ENCODE measurements at regions not wholly inside any gene's neighbourhood (a gene's known extent, or its start where the extent isn't known, plus 50 kb on each side); places are given as distances from the start of the nearest gene placed in this dataset.
"Not testable (repeated sequence)": the region's sequence is repeated elsewhere in the genome, so short reads cannot be mapped to it uniquely, and the experiment has no call there.

DNA sequence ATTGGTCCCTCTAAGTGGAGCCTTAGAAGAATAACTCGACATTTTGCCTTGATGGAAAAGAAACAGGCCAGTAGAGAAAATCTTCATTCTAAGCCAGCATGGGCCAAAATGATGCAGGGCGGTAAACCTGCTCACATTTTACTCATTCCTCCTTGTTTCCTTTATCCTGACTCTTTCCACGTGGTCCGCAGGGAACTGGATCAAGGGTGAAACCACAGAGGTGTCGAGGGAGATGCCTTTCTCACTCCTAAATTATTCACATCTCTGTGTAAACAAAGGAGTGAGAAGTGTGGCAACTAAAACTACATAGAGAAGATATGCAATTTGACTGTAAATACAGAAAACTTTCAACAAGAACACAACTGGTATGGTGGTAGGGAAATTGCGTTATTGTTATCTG is 81.2 kb upstream of the DPY19L1 start:
- not testable (repeated sequence) for H3K4me1 ChIP-seq (ENCODE audit: control insufficient read depth, extremely low read depth, insufficient read depth, low read length); H3K9me3 ChIP-seq (ENCODE audit: control insufficient read depth, insufficient read depth, low read depth, low read length); H3K36me3 ChIP-seq (ENCODE audit: control insufficient read depth, insufficient read depth, low read length); H3K4me3 ChIP-seq (replicated peaks in 1 of 4; ENCODE audit: control extremely low read depth in 1 of 4, insufficient read depth in 1 of 4, low read depth in 3 of 4, low read length in 4 of 4); DNase-seq (ENCODE audit: low read depth in 2 of 2); H3K79me2 ChIP-seq (ENCODE audit: control insufficient read depth, insufficient read depth, low read length); H4K20me1 ChIP-seq (ENCODE audit: control insufficient read depth, extremely low read depth, insufficient read depth, low read length); H3K4me2 ChIP-seq (ENCODE audit: extremely low read depth, insufficient read depth, low read length); H3K27ac ChIP-seq (ENCODE audit: insufficient read depth, low read length); H3K27me3 ChIP-seq (ENCODE audit: control insufficient read depth, insufficient read depth, low read length); H2AFZ ChIP-seq (ENCODE audit: low read length); H3K9ac ChIP-seq (ENCODE audit: insufficient read depth, low read length)

DNA sequence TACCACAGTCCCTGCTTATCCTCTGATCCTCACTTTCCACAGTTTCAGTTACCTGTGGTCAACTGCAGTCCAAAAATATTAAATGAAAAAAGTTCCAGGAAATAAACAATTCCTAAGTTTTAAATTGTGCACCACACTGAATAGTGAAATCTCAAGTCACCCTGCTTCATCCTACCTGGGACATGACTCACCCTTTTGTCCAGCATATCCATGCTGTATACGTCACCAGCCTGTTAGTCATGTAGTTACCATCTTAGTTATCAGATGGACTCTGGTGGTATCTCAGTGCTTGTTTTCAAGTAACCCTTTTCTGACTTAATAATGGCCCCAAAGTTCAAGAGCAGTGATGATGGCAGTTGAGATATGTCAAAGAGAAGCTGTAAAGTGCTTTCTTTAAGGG is 69.4 kb upstream of the DPY19L1 start:
- H2AFZ ChIP-seq (ENCODE audit: low read length); H3K36me3 ChIP-seq (ENCODE audit: control insufficient read depth, insufficient read depth, low read length); H3K79me2 ChIP-seq (ENCODE audit: control insufficient read depth, insufficient read depth, low read length); H3K27me3 ChIP-seq (ENCODE audit: control insufficient read depth, insufficient read depth, low read length); H3K4me2 ChIP-seq (ENCODE audit: extremely low read depth, insufficient read depth, low read length); H4K20me1 ChIP-seq (ENCODE audit: control insufficient read depth, extremely low read depth, insufficient read depth, low read length); H3K9ac ChIP-seq (ENCODE audit: insufficient read depth, low read length); H3K4me1 ChIP-seq (ENCODE audit: control insufficient read depth, extremely low read depth, insufficient read depth, low read length); H3K9me3 ChIP-seq (ENCODE audit: control insufficient read depth, insufficient read depth, low read depth, low read length); H3K4me3 ChIP-seq (replicated peaks in 1 of 4; ENCODE audit: control extremely low read depth in 1 of 4, insufficient read depth in 1 of 4, low read depth in 3 of 4, low read length in 4 of 4); H3K27ac ChIP-seq (ENCODE audit: insufficient read depth, low read length): not testable (repeated sequence)
- DNase-seq (ENCODE audit: low read depth in 2 of 2): peak in 1 of 2 donors; percentile 76

DNA sequence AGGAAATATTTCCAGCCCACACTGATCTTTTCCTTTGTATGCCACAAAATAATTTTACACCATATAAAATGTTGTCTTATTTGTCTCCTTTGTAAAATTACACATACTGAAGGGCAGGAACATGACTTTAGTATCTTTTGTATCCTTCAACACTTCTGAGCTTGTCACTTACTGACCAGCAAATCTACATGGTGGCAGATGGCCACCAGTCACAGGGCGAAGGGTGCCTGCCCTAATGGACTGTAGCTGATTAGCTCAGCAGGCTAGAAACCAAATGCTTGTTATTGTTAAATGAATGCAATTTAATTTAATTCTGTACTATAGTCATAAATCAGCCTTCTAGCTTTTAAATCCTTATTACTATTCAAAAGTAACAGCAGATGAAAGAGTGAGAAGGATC is 68.2 kb upstream of the DPY19L1 start:
- H2AFZ ChIP-seq (ENCODE audit: low read length); DNase-seq (ENCODE audit: low read depth in 2 of 2): not testable (repeated sequence)

GRCh38 chr7:35102845-35103244 is 65.6 kb upstream of the DPY19L1 start:
- not testable (repeated sequence) for H3K27me3 ChIP-seq (ENCODE audit: control insufficient read depth, insufficient read depth, low read length); H4K20me1 ChIP-seq (ENCODE audit: control insufficient read depth, extremely low read depth, insufficient read depth, low read length); H2AFZ ChIP-seq (ENCODE audit: low read length); H3K4me3 ChIP-seq (replicated peaks in 1 of 4; ENCODE audit: control extremely low read depth in 1 of 4, insufficient read depth in 1 of 4, low read depth in 3 of 4, low read length in 4 of 4); H3K79me2 ChIP-seq (ENCODE audit: control insufficient read depth, insufficient read depth, low read length); DNase-seq (ENCODE audit: low read depth in 2 of 2); H3K4me1 ChIP-seq (ENCODE audit: control insufficient read depth, extremely low read depth, insufficient read depth, low read length); H3K9ac ChIP-seq (ENCODE audit: insufficient read depth, low read length); H3K36me3 ChIP-seq (ENCODE audit: control insufficient read depth, insufficient read depth, low read length); H3K4me2 ChIP-seq (ENCODE audit: extremely low read depth, insufficient read depth, low read length); H3K9me3 ChIP-seq (ENCODE audit: control insufficient read depth, insufficient read depth, low read depth, low read length); H3K27ac ChIP-seq (ENCODE audit: insufficient read depth, low read length)

More for the DNA sequence above, 68.2 kb upstream of the DPY19L1 start:
- H3K4me1 ChIP-seq (ENCODE audit: control insufficient read depth, extremely low read depth, insufficient read depth, low read length); H4K20me1 ChIP-seq (ENCODE audit: control insufficient read depth, extremely low read depth, insufficient read depth, low read length); H3K4me2 ChIP-seq (ENCODE audit: extremely low read depth, insufficient read depth, low read length); H3K9ac ChIP-seq (ENCODE audit: insufficient read depth, low read length); H3K27ac ChIP-seq (ENCODE audit: insufficient read depth, low read length); H3K36me3 ChIP-seq (ENCODE audit: control insufficient read depth, insufficient read depth, low read length); H3K4me3 ChIP-seq (replicated peaks in 1 of 4; ENCODE audit: control extremely low read depth in 1 of 4, insufficient read depth in 1 of 4, low read depth in 3 of 4, low read length in 4 of 4); H3K79me2 ChIP-seq (ENCODE audit: control insufficient read depth, insufficient read depth, low read length); H3K27me3 ChIP-seq (ENCODE audit: control insufficient read depth, insufficient read depth, low read length); H3K9me3 ChIP-seq (ENCODE audit: control insufficient read depth, insufficient read depth, low read depth, low read length): not testable (repeated sequence)

DNA sequence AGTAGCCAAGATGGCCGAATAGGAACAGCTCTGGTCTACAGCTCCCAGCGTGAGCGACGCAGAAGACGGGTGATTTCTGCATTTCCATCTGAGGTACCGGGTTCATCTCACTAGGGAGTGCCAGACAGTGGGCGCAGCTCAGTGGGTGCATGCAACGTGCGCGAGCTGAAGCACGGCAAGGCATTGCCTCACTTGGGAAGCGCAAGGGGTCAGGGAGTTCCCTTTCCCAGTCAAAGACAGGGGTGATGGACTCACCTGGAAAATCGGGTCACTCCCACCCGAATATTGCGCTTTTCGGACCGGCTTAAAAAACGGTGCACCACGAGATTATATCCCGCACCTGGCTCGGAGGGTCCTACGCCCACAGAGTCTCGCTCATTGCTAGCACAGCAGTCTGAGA is 55.7 kb upstream of the DPY19L1 start:
- not testable (repeated sequence) for H3K9ac ChIP-seq (ENCODE audit: insufficient read depth, low read length); H3K9me3 ChIP-seq (ENCODE audit: control insufficient read depth, insufficient read depth, low read depth, low read length); H3K27me3 ChIP-seq (ENCODE audit: control insufficient read depth, insufficient read depth, low read length); H3K79me2 ChIP-seq (ENCODE audit: control insufficient read depth, insufficient read depth, low read length); H3K4me2 ChIP-seq (ENCODE audit: extremely low read depth, insufficient read depth, low read length); H4K20me1 ChIP-seq (ENCODE audit: control insufficient read depth, extremely low read depth, insufficient read depth, low read length); H3K27ac ChIP-seq (ENCODE audit: insufficient read depth, low read length); H2AFZ ChIP-seq (ENCODE audit: low read length); H3K36me3 ChIP-seq (ENCODE audit: control insufficient read depth, insufficient read depth, low read length); H3K4me3 ChIP-seq (replicated peaks in 1 of 4; ENCODE audit: control extremely low read depth in 1 of 4, insufficient read depth in 1 of 4, low read depth in 3 of 4, low read length in 4 of 4); DNase-seq (ENCODE audit: low read depth in 2 of 2); H3K4me1 ChIP-seq (ENCODE audit: control insufficient read depth, extremely low read depth, insufficient read depth, low read length)
